ENCODE measurements at regions not wholly inside any gene's neighbourhood (a gene's known extent, or its start where the extent isn't known, plus 50 kb on each side); places are given as distances from the start of the nearest gene placed in this dataset.

GRCh38 chr2:71780162-71780561, 326.8 kb downstream of the DYSF start:
- H3K36me3 ChIP-seq (ENCODE audit: control insufficient read depth in 2 of 3, insufficient read depth in 3 of 3, low read length in 3 of 3): no peaks in the 10 kb centered on the region
- H3K9ac ChIP-seq (ENCODE audit: low read length in 3 of 3): no peak overlapping the region
- no peaks in the 10 kb centered on the region for H3K4me1 ChIP-seq (ENCODE audit: control insufficient read depth in 2 of 3, insufficient read depth in 2 of 3, low read depth in 1 of 3, low read length in 3 of 3)
- intact Hi-C loops (cut with DNase I): no loop called here
- DNase-seq (no peak), FAIRE-seq (no peak)
- peaks cover 6% of the 10 kb centered on the region for H3K27me3 ChIP-seq (ENCODE audit: control insufficient read depth, insufficient read depth, low read length)
- H3K9me3 ChIP-seq (ENCODE audit: control insufficient read depth in 2 of 3, insufficient read depth in 1 of 3, low read length in 3 of 3): no peaks in the 10 kb centered on the region
- no peak overlapping the region for H3K27ac ChIP-seq (ENCODE audit: low read depth in 2 of 2, low read length in 2 of 2)
- TF ChIP-seq, protein P1, sequence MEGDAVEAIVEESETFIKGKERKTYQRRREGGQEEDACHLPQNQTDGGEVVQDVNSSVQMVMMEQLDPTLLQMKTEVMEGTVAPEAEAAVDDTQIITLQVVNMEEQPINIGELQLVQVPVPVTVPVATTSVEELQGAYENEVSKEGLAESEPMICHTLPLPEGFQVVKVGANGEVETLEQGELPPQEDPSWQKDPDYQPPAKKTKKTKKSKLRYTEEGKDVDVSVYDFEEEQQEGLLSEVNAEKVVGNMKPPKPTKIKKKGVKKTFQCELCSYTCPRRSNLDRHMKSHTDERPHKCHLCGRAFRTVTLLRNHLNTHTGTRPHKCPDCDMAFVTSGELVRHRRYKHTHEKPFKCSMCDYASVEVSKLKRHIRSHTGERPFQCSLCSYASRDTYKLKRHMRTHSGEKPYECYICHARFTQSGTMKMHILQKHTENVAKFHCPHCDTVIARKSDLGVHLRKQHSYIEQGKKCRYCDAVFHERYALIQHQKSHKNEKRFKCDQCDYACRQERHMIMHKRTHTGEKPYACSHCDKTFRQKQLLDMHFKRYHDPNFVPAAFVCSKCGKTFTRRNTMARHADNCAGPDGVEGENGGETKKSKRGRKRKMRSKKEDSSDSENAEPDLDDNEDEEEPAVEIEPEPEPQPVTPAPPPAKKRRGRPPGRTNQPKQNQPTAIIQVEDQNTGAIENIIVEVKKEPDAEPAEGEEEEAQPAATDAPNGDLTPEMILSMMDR (IDR thresholded peaks at IDR 0.05; ENCODE audit: borderline replicate concordance, extremely low read depth, insufficient read depth): no peak
- no peak overlapping the region for H3K4me3 ChIP-seq (ENCODE audit: low read length in 3 of 3)

GRCh38 chr2:71779774-71780105, 326.4 kb downstream of the DYSF start:
- Histone ChIP-seq H3K4me3 (ENCODE audit: low read length in 3 of 3) (no peak overlapping the region), H3K36me3 (ENCODE audit: control insufficient read depth in 2 of 3, insufficient read depth in 3 of 3, low read length in 3 of 3) (no peaks in the 10 kb centered on the region), H3K4me1 (ENCODE audit: control insufficient read depth in 2 of 3, insufficient read depth in 2 of 3, low read depth in 1 of 3, low read length in 3 of 3) (no peaks in the 10 kb centered on the region), H3K9ac (ENCODE audit: low read length in 3 of 3) (no peak overlapping the region), H3K27me3 (ENCODE audit: control insufficient read depth, insufficient read depth, low read length) (peaks cover 4% of the 10 kb centered on the region), H3K9me3 (ENCODE audit: control insufficient read depth in 2 of 3, insufficient read depth in 1 of 3, low read length in 3 of 3) (no peaks in the 10 kb centered on the region), H3K27ac (ENCODE audit: low read depth in 2 of 2, low read length in 2 of 2) (no peak overlapping the region)
- TF ChIP-seq, protein P1 (IDR thresholded peaks at IDR 0.05; ENCODE audit: borderline replicate concordance, extremely low read depth, insufficient read depth): no peak
- intact Hi-C loops (cut with DNase I): no loop called here
- no peak for FAIRE-seq
- DNase-seq: no peak

- Histone ChIP-seq H3K27ac (ENCODE audit: low read depth in 2 of 2, low read length in 2 of 2) (no peak overlapping the region), H3K4me1 (ENCODE audit: control insufficient read depth in 2 of 3, insufficient read depth in 2 of 3, low read depth in 1 of 3, low read length in 3 of 3) (no peaks in the 10 kb centered on the region), H3K36me3 (ENCODE audit: control insufficient read depth in 2 of 3, insufficient read depth in 3 of 3, low read length in 3 of 3) (no peaks in the 10 kb centered on the region), H3K4me3 (ENCODE audit: low read length in 3 of 3) (no peak overlapping the region), H3K27me3 (ENCODE audit: control insufficient read depth, insufficient read depth, low read length) (peaks cover 4% of the 10 kb centered on the region), H3K9ac (ENCODE audit: low read length in 3 of 3) (no peak overlapping the region), H3K9me3 (ENCODE audit: control insufficient read depth in 2 of 3, insufficient read depth in 1 of 3, low read length in 3 of 3) (no peaks in the 10 kb centered on the region)
- intact Hi-C loops (cut with DNase I): no loop called here
- TF ChIP-seq, protein P1 (IDR thresholded peaks at IDR 0.05; ENCODE audit: borderline replicate concordance, extremely low read depth, insufficient read depth): no peak
- no peak for FAIRE-seq
- DNase-seq: peak in 1 of 5 donors; percentile 73
These were observed 325.8 kb downstream of the DYSF start for GRCh38 chr2:71778936-71779773.
